Chondrocyte (in vitro differentiated cells): ENCODE measurements at regions not wholly inside any gene's neighbourhood (a gene's known extent, or its start where the extent isn't known, plus 50 kb on each side); places are given as distances from the start of the nearest gene placed in this dataset.

Experiments
- DNase-seq: peaks from one replicate; pipeline ENCODE4 v3.0.0; 2021; ENCODE audit warnings: mixed read lengths, low spot score
- H3K27ac Mint-ChIP-seq: one replicate; pipeline ENCODE4 v1.8.0; 2021; ENCODE audit warnings: mild to moderate bottlenecking, moderate library complexity, mixed read lengths; ENCODE audit not compliant: unreplicated experiment
- H3K27me3 Mint-ChIP-seq: 2 replicates; pipeline ENCODE4 v1.8.0; 2021; ENCODE audit warnings: low read depth, mixed read lengths
- H3K36me3 Mint-ChIP-seq: 2 replicates; pipeline ENCODE4 v1.8.0; 2021; ENCODE audit warnings: low read depth, mixed read lengths
- H3K4me1 Mint-ChIP-seq: 2 replicates; pipeline ENCODE4 v1.8.0; 2021; ENCODE audit warnings: low read depth, mild to moderate bottlenecking, mixed read lengths
- H3K4me3 Mint-ChIP-seq: one replicate; pipeline ENCODE4 v1.8.0; 2021; ENCODE audit warnings: mild to moderate bottlenecking, moderate library complexity, mixed read lengths; ENCODE audit not compliant: unreplicated experiment
- H3K9me3 Mint-ChIP-seq: 2 replicates; pipeline ENCODE4 v1.8.0; 2021; ENCODE audit warnings: low read depth, mixed read lengths
- TF ChIP-seq, protein P1 (sequence below): fragments of 200-600 bp; sonication (generic); IDR thresholded peaks from 2 replicates; pipeline ENCODE4 v1.5.0; 2021; ENCODE audit warnings: antibody characterized with exemption, mild to moderate bottlenecking, moderate library complexity

DNA sequence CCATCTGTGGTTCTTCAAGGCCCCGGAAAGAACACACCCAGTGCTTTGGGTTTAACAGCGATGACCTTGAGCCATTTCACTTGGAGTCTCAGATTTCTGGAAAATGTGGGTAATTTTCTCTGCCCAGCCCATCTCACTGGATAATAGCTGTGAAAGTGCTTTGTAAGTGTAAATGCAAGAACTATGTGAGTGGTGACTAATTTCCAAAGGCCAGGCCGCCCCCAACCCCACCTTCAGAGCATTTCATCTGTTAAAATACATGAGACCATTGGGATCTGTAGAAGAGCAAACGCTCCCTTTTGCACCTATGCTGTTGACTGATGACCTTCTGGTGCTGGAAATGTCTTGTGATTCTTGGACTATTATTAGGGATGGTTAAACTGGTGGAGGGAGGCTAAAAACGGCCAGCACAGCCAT is 196.8 kb upstream of the LPP start:
- Mint-ChIP-seq H3K36me3 (no peaks in the 10 kb centered on the region), H3K4me1 (peaks cover 23% of the 10 kb centered on the region), H3K4me3 (no peak overlapping the region), H3K27ac (no peak overlapping the region), H3K9me3 (no peaks in the 10 kb centered on the region), H3K27me3 (no peaks in the 10 kb centered on the region)
- TF ChIP-seq, protein P1, sequence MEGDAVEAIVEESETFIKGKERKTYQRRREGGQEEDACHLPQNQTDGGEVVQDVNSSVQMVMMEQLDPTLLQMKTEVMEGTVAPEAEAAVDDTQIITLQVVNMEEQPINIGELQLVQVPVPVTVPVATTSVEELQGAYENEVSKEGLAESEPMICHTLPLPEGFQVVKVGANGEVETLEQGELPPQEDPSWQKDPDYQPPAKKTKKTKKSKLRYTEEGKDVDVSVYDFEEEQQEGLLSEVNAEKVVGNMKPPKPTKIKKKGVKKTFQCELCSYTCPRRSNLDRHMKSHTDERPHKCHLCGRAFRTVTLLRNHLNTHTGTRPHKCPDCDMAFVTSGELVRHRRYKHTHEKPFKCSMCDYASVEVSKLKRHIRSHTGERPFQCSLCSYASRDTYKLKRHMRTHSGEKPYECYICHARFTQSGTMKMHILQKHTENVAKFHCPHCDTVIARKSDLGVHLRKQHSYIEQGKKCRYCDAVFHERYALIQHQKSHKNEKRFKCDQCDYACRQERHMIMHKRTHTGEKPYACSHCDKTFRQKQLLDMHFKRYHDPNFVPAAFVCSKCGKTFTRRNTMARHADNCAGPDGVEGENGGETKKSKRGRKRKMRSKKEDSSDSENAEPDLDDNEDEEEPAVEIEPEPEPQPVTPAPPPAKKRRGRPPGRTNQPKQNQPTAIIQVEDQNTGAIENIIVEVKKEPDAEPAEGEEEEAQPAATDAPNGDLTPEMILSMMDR = no peak
- no peak for DNase-seq

DNA sequence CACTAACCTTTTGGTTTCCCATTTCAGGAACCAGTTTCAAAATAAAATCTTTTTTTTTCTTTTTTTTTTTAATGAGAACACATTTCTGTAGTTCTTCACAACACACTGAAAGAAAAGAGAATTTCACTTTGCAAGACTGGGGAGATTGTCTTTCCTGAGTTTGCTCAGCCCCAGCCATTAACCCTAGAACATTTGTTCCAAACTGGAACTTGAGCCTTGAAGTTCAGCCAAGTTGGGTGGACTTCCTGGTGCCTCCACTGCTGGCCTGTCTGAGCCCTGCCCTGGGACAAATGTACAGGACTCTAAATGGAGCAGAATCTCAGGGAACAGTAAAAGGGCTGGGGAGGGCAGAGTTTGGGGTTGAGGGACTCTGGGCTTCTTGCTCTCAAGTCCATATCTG is 196.4 kb upstream of the LPP start:
- TF ChIP-seq, protein P1 = no peak
- no peak overlapping the region for H3K4me3 Mint-ChIP-seq
- H3K27me3 Mint-ChIP-seq = no peaks in the 10 kb centered on the region
- no peaks in the 10 kb centered on the region for H3K9me3 Mint-ChIP-seq
- DNase-seq = no peak
- H3K4me1 Mint-ChIP-seq = peaks cover 23% of the 10 kb centered on the region
- H3K36me3 Mint-ChIP-seq = no peaks in the 10 kb centered on the region
- H3K27ac Mint-ChIP-seq = no peak overlapping the region

DNA sequence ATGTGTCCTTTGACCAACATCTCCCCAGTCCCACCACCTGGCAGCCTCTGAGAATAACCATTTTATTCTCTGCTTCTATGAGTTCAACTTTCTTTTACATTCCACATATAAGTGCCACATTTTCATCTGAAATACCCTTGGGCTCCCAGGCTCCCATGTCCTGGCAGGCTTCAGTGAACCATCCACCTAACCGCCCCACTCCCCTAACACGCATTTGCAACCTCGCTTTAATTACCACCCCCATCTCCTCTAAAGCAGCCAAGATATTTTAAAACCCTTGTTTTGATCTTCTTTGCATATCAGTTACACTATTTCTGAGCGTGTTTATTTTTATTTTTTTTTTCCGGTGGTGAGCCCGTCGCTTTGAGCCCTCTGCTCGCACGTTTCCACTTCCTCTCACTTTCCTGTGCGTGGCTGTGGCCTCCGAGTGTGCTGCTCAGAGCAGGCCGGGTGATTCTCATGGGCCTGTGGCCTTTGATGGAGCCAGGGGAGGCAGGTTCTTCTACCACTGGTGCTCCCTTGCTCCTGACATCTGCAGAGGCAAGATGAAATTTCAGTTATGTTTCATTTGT is 195.4 kb upstream of the LPP start:
- peaks cover 25% of the 10 kb centered on the region for H3K4me1 Mint-ChIP-seq
- H3K36me3 Mint-ChIP-seq = no peaks in the 10 kb centered on the region
- DNase-seq = no peak
- no peak overlapping the region for H3K4me3 Mint-ChIP-seq
- H3K27me3 Mint-ChIP-seq = no peaks in the 10 kb centered on the region
- no peaks in the 10 kb centered on the region for H3K9me3 Mint-ChIP-seq
- TF ChIP-seq, protein P1 = no peak
- H3K27ac Mint-ChIP-seq = no peak overlapping the region

DNA sequence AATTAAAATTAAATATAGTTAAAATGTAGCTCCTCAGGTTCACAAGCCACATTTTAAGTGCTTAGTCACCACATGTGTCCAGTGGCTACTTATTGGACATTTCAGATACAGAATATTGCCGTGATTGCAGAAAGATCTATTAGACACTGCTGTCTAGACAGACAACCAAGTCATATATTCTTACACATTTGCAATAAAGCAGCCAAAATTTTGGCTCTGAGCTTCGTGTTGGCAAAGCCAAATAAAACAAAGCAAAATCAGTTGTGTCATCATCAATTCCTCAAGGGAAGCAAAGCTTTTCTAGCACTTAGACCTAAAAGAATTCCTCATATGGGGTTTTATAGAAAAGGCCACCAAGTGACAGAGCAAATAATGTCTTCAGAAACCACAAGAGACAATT is 193.1 kb upstream of the LPP start:
- H3K27ac Mint-ChIP-seq = no peak overlapping the region
- TF ChIP-seq, protein P1 = no peak
- H3K36me3 Mint-ChIP-seq = no peaks in the 10 kb centered on the region
- no peak for DNase-seq
- H3K4me3 Mint-ChIP-seq = no peak overlapping the region
- H3K4me1 Mint-ChIP-seq = peaks cover 17% of the 10 kb centered on the region
- peaks cover 2% of the 10 kb centered on the region for H3K27me3 Mint-ChIP-seq
- H3K9me3 Mint-ChIP-seq = no peaks in the 10 kb centered on the region

DNA sequence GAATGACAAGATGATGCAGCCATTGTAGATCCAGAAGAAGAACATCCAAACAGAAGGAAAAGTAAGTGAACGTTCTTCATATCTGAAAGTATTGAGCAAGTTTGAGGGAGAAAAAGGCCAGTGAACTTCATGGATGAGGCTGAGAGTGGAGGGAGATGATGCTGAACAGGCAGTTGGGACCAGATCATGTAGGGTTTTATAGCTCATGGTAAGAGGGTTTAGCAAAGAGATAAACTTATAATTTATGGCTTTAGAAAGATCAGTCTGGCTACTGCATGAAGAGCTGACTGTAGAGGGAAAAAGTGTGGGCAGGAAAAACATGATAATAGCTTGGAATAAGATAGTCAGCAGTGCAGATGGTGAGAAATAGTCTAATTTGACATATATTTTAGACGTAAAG is 192.6 kb upstream of the LPP start:
- DNase-seq = no peak
- Mint-ChIP-seq H3K4me3 (no peak overlapping the region), H3K4me1 (peaks cover 13% of the 10 kb centered on the region), H3K27me3 (peaks cover 6% of the 10 kb centered on the region), H3K27ac (no peak overlapping the region), H3K36me3 (no peaks in the 10 kb centered on the region), H3K9me3 (no peaks in the 10 kb centered on the region)
- TF ChIP-seq, protein P1 = no peak
